CD14-positive monocyte (primary cell): ENCODE measurements at regions not wholly inside any gene's neighbourhood (a gene's known extent, or its start where the extent isn't known, plus 50 kb on each side); places are given as distances from the start of the nearest gene placed in this dataset.

Experiments
- DNase-seq, 3 donors: peaks; one replicate each; pipeline ENCODE4 v3.0.0-alpha.2; 2011 to 2022
- H2AFZ ChIP-seq: 2 replicates; pipeline ENCODE4 v1.6.0; 2012; ENCODE audit warnings: mild to moderate bottlenecking, low read depth, low read length, inconsistent platforms; ENCODE audit not compliant: insufficient read depth, poor library complexity, severe bottlenecking
- H3K27ac ChIP-seq, 2 donors: 1 replicate in 1 of 2; 2 replicates in 1 of 2; pipeline ENCODE4 v1.5.1; 2012 to 2013; ENCODE audit warnings: low read length in 2 of 2, control low read depth in 1 of 2, inconsistent platforms in 1 of 2, low read depth in 1 of 2, mild to moderate bottlenecking in 1 of 2
- H3K27me3 ChIP-seq, 2 donors: one replicate each; pipeline versions ENCODE4 v1.6.0 to v1.6.1; 2011 to 2013; ENCODE audit warnings: low read length in 2 of 2; ENCODE audit not compliant: control insufficient read depth in 2 of 2, insufficient read depth in 2 of 2
- H3K36me3 ChIP-seq, 2 donors: replicated peaks in 1 of 2; 1 replicate in 1 of 2; 2 replicates in 1 of 2; pipeline versions ENCODE4 v1.5.1 to v1.6.1; 2012 to 2013; ENCODE audit warnings: low read length in 2 of 2, control low read depth in 1 of 2, inconsistent platforms in 1 of 2, mild to moderate bottlenecking in 1 of 2; ENCODE audit not compliant: insufficient read depth in 2 of 2, control insufficient read depth in 1 of 2
- H3K4me1 ChIP-seq, 2 donors: 1 replicate in 1 of 2; 2 replicates in 1 of 2; pipeline versions ENCODE4 v1.5.1 to v1.6.1; 2012 to 2013; ENCODE audit warnings: low read length in 2 of 2, control low read depth in 1 of 2, inconsistent platforms in 1 of 2, mild to moderate bottlenecking in 1 of 2, moderate library complexity in 1 of 2; ENCODE audit not compliant: insufficient read depth in 2 of 2, control insufficient read depth in 1 of 2
- H3K4me2 ChIP-seq: replicated peaks from 2 replicates; pipeline ENCODE3; 2012; ENCODE audit warnings: low read length, moderate library complexity, mild to moderate bottlenecking; ENCODE audit not compliant: poor library complexity, severe bottlenecking; ENCODE audit errors: extremely low read depth
- H3K4me3 ChIP-seq, 3 experiments: fragments of 200-600 bp in 1 of 3; sonication (generic) in 1 of 3; replicated peaks in 1 of 3; 1 replicate in 2 of 3; 2 replicates in 1 of 3; pipeline ENCODE4 v1.5.1; 2011 to 2013; ENCODE audit warnings: low read length in 3 of 3, mild to moderate bottlenecking in 3 of 3, control low read depth in 2 of 3, low read depth in 2 of 3, inconsistent platforms in 1 of 3, moderate library complexity in 1 of 3
- H3K79me2 ChIP-seq: 2 replicates; pipeline ENCODE4 v1.6.0; 2012; ENCODE audit warnings: mild to moderate bottlenecking, control low read depth, inconsistent platforms, low read length, moderate library complexity; ENCODE audit not compliant: insufficient read depth
- H3K9ac ChIP-seq: 2 replicates; pipeline ENCODE4 v1.6.0; 2017; ENCODE audit warnings: low read length, mild to moderate bottlenecking; ENCODE audit not compliant: insufficient read depth, poor library complexity, severe bottlenecking
- H3K9me3 ChIP-seq, 2 donors: replicated peaks in 1 of 2; 1 replicate in 1 of 2; 2 replicates in 1 of 2; pipeline versions ENCODE4 v1.5.1 to v1.6.1; 2012 to 2013; ENCODE audit warnings: low read length in 2 of 2, control low read depth in 1 of 2; ENCODE audit not compliant: control insufficient read depth in 1 of 2, insufficient read depth in 1 of 2
- H4K20me1 ChIP-seq: 2 replicates; pipeline ENCODE4 v1.6.0; 2012; ENCODE audit warnings: mild to moderate bottlenecking, low read length, control low read depth, moderate library complexity; ENCODE audit not compliant: insufficient read depth
- H3K27ac Mint-ChIP-seq, 7 donors: one replicate each; pipeline ENCODE4 v1.8.0; 2020; ENCODE audit warnings: mild to moderate bottlenecking in 7 of 7, mixed read lengths in 7 of 7, moderate library complexity in 6 of 7, inconsistent platforms in 2 of 7
- H3K27me3 Mint-ChIP-seq, 3 donors: one replicate each; pipeline ENCODE4 v1.8.0; 2021 to 2022; ENCODE audit warnings: low read depth in 3 of 3, mild to moderate bottlenecking in 3 of 3, mixed read lengths in 3 of 3, moderate library complexity in 3 of 3, inconsistent platforms in 1 of 3
- H3K36me3 Mint-ChIP-seq, 2 donors: one replicate each; pipeline ENCODE4 v1.8.0; 2020; ENCODE audit warnings: mixed read lengths in 2 of 2, inconsistent platforms in 1 of 2, mild to moderate bottlenecking in 1 of 2
- H3K4me1 Mint-ChIP-seq: one replicate; pipeline ENCODE4 v1.8.0; 2020; ENCODE audit warnings: mild to moderate bottlenecking, mixed read lengths
- H3K4me3 Mint-ChIP-seq, 2 donors: one replicate each; pipeline ENCODE4 v1.8.0; 2020; ENCODE audit warnings: mild to moderate bottlenecking in 2 of 2, mixed read lengths in 2 of 2, moderate library complexity in 1 of 2
- H3K9me3 Mint-ChIP-seq, 7 donors: one replicate each; pipeline ENCODE4 v1.8.0; 2020 to 2022; ENCODE audit warnings: mixed read lengths in 7 of 7, mild to moderate bottlenecking in 6 of 7, moderate library complexity in 6 of 7, inconsistent platforms in 2 of 7
- CTCF ChIP-seq: fragments of 200-600 bp; IDR thresholded peaks from one replicate; pipeline ENCODE4 v1.8.0; 2022; ENCODE audit warnings: antibody characterized with exemption, mild to moderate bottlenecking
- WGBS: methylation state at CpG from one replicate; pipeline ENCODE4 v1.1.5; 2013; ENCODE audit warnings: missing lambda C conversion rate; ENCODE audit not compliant: insufficient coverage; 5-methylcytosine and 5-hydroxymethylcytosine counted together
- intact Hi-C, 2 donors: fragments of 100-400 bp; cut with micrococcal nuclease; formaldehyde crosslinking; loops; one replicate each; pipeline versions ENCODE4 v1.15.0 to v1.15.1; 2023

- no peaks in the 10 kb centered on the region for H3K4me1 Mint-ChIP-seq
- Histone ChIP-seq H3K9me3 (no peaks in the 10 kb centered on the region), H3K9ac (no peak overlapping the region), H3K27ac (no peak overlapping the region), H3K79me2 (no peaks in the 10 kb centered on the region), H3K4me2 (no peak overlapping the region), H3K4me1 (no peaks in the 10 kb centered on the region), H3K4me3 (no peak overlapping the region), H2AFZ (no peak overlapping the region), H3K36me3 (no peaks in the 10 kb centered on the region), H4K20me1 (no peaks in the 10 kb centered on the region), H3K27me3 (no peaks in the 10 kb centered on the region)
- intact Hi-C loops: no loop called here
- TF ChIP-seq CTCF: no peak
- no peak overlapping the region for H3K4me3 Mint-ChIP-seq
- H3K9me3 Mint-ChIP-seq: peaks cover 0 to 2% (median 0%) of the 10 kb centered on the region in 7 donors
- H3K36me3 Mint-ChIP-seq: no peaks in the 10 kb centered on the region
- peaks cover 4 to 6% (median 4%) of the 10 kb centered on the region in 3 donors for H3K27me3 Mint-ChIP-seq
- WGBS: 94% methylated on average over 2 of the region's 7 CpGs
- H3K27ac Mint-ChIP-seq: no peak overlapping the region
- DNase-seq: no peak
Measured at GRCh38 chr11:134677891-134678551, 266.0 kb upstream of the B3GAT1 start.

- no peak overlapping the region for H3K9ac ChIP-seq
- no peak overlapping the region for H3K27ac ChIP-seq
- H3K36me3 ChIP-seq: no peaks in the 10 kb centered on the region
- no peaks in the 10 kb centered on the region for H3K79me2 ChIP-seq
- no peak for DNase-seq
- intact Hi-C loops: no loop called here
- no peak overlapping the region for H3K4me3 ChIP-seq
- no peak overlapping the region for H3K4me2 ChIP-seq
- H4K20me1 ChIP-seq: no peaks in the 10 kb centered on the region
- no peak overlapping the region for H3K27ac Mint-ChIP-seq
- no peak overlapping the region for H3K4me3 Mint-ChIP-seq
- no peaks in the 10 kb centered on the region for H3K9me3 ChIP-seq
- H3K27me3 Mint-ChIP-seq: peaks cover 2 to 6% (median 4%) of the 10 kb centered on the region in 3 donors
- H3K9me3 Mint-ChIP-seq: peaks cover 0 to 2% (median 0%) of the 10 kb centered on the region in 7 donors
- H3K27me3 ChIP-seq: no peaks in the 10 kb centered on the region
- no peaks in the 10 kb centered on the region for H3K4me1 ChIP-seq
- H3K36me3 Mint-ChIP-seq: no peaks in the 10 kb centered on the region
- WGBS: 73% methylated on average over 3 of the region's 9 CpGs
- no peaks in the 10 kb centered on the region for H3K4me1 Mint-ChIP-seq
- no peak for TF ChIP-seq CTCF
- H2AFZ ChIP-seq: no peak overlapping the region
Measured at GRCh38 chr11:134677397-134677822, 265.4 kb upstream of the B3GAT1 start.
